NCI-H526 (cell line): ENCODE measurements at regions not wholly inside any gene's neighbourhood (a gene's known extent, or its start where the extent isn't known, plus 50 kb on each side); places are given as distances from the start of the nearest gene placed in this dataset.

Source experiments
- DNase-seq, 2 experiments: peaks; one replicate each; lab custom pipeline; 2025; lab: John Stamatoyannopoulos, UW

DNA sequence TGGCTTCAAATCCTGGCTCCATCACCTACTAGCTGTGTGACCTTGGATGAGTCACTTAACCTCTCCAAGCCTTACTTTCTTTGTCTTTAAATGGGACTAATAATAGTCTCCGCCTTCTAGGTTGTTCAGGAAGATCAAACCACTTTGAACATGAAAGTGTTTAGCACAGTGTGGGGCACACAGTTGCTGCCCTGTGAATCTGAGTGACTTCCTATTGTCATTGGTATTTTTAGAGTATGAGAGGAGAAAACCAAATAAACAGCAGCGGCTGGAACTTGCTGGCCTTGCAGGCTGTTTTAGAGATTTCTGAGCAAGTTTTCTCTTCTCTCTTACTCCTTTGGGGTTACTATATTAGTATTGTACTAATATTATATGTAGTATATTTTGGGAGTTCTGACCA, 120.7 kb upstream of the MYL2 start:
- no peak for DNase-seq

DNA sequence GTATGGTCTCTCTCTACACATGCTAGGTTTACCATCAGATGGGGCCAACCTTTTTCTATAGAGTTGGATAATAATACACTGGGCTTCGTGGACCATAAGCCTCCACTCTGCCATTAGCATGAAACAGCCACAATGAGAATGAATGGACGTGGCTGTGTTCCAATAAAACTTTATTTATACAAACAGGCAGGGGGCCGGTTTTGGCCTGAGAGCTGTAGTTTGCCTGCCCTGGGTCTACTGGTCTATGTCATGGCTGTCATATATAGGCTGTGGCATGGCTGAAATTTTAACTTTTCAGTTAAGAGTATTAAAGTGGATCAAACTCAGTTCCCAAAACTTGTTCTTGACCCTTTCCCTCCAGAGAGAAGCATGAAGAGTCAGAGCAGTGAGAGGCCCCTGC, 120.3 kb upstream of the MYL2 start:
- DNase-seq: no peak

DNA sequence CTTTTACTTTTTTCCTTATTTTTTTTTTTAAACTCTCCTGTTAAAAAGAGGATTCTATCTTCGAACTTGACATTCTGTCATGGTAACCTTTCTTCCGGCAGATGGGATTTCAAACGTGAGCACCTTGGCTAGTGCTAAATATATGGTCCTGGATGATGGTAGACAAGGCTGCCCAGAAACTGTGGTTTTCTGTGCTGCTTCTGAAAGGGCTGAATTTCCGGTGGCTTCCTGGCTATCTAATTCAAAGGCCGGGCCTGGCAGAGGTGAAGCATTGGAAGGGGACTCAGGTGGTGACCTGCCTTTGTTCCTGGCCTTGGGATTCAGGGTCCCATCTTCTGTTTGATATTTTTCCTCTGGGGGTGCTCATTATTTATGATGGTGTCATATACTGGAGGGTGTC, 118.6 kb upstream of the MYL2 start:
- DNase-seq: no peak

DNA sequence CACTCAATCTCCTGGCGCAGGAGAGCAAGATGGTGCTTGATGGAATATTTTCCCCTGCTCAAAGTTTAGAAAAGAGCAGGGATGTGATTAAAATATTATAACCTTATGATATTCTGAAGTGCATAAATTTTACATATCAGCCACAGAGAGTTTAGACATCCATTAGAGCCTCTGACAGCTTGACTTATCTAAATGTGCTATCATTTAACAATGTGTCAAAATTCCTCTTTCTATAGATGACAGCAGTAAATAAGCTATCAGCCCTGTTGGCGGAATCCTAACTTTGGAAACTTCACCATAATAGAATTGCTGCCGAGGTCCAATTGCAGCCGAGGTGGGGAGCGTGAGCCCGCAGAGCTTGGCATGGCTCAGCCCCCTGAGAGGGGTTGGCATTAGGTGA, 117.7 kb upstream of the MYL2 start:
- no peak for DNase-seq

DNA sequence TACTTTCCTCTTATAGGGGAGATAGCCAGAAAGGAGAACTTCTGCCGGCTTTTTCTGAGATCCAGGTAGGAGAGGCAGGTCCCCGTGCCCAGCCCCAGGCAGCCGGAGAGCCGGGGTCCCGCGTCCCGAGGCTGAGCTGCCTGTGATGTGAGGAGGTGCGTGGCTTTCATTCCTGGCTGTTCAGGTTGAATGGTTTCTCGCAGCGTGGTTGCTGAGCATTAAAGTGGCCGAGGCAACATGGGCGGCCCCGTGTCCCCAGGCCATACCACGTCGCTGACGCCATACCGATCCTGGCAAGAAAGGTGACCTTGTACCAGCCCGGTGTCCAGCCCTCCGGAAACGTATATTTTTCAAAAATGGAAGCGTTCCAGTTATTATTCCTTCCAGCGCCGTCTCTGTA, 116.7 kb upstream of the MYL2 start:
- peak; percentile 43 to 63 for DNase-seq

DNA sequence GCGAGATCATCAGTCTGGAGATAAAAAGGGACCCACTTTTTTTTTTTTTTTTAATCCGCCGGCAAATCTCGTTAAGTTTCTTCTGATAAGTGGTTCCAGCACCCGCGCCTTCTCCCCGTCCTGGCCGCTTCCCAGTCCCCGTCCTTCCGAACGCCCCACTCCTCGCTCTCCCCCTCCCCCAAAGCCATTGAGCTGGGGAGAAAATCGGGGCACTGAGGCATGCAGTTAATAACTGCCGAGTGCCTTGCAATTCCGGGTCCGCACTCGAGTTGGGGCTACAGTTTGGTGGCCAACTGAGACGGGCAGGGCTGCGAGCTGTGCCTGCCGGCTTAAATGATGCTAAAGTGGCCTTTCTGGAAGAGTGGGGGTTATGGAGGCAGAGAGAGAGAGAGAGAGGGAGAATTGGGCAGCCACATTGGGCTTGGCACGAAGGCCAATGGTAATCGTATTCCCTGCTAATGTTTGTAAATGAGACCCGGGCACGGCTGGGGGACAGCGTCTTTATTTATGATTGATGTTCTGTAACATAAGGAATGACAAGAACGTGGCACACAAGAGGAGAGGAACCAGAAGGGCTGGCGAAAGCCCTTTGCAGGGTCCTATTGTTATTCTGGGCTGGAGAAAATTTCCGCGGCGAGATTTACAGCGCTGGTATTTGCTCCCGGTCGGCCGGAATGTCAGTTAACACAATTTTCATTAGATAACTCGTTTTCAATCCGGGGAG, 115.4 kb upstream of the MYL2 start:
- DNase-seq: peak; percentile 67 to 80

DNA sequence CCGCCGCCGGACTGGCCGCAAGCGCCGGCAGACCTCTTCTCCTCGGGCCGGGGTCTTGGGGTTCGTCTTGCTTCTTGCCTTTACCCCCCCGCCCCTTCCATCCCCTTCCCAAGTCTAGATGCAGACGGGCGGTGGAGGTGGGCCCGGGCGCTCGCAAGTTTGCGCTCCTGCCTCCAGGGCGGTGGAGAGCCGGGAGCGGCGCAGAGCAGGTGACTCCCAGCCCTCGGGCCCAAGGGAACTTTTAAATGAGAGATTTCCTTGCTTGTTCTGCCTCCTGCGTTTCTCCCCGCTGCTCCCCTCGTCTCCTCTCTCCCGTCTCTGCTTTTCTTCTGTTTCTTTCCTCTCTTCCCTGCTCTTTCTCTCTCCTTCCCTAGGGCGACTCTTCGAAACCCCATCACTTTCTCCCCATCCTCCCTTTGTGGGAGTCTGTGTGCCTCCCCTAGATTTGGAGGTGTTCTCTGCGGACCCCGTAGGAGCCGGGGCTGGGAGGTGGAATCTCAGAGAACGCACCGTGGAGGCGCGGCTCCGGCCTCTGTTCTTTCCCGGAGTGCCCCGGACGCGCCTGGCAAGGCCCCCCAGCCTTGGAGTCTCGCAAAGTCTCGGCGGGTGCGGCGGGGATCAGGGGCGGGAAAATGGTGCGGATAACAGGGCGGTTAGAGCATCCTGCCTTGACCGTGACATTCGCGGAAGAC, 114.7 kb upstream of the MYL2 start:
- DNase-seq: peak; percentile 45 to 89

DNA sequence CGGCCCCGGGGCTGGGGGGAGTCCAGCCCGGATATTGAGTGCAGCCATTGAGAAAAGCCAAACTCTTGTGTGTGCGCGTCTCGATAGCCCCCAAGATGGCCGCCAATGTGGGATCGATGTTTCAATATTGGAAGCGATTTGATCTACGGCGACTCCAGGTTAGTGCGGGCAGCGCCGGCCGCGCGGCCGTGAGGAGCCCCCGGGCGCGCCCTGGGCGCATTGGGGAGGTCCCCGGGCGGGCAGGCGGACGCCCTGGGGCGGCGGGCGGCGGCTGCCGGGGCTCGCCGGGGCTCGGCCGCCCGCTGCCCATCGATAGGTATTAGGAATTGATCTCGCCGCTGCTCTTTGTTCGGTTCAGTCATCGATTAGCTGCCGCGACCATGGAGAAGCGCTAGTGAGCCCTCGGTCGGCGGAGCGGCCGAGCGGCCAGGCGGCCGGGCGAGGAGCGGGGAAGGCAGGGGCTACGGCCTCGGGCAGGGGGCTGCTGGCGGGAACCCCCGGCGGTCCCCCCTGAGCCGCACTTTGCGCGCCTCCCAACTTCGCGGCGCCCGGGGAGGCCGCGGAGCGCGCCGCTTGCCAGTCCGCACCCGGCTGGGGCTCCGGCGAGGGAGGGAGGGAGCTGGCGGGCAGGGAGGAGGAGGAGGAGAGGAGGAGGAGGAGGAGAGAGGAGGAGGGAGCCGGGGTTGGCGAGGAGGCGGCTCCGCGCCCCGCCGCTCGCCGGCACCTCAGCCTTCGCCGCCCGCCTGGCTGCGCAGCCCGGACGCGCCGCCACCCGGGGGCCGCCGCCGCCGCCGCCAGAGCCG, 113.9 kb upstream of the MYL2 start, which contains the start of gene CUX2:
TSS of gene CUX2 (plus strand) at position 83 of the 803 bp plus-strand sequence.
- DNase-seq: peak; percentile 35 to 89

DNA sequence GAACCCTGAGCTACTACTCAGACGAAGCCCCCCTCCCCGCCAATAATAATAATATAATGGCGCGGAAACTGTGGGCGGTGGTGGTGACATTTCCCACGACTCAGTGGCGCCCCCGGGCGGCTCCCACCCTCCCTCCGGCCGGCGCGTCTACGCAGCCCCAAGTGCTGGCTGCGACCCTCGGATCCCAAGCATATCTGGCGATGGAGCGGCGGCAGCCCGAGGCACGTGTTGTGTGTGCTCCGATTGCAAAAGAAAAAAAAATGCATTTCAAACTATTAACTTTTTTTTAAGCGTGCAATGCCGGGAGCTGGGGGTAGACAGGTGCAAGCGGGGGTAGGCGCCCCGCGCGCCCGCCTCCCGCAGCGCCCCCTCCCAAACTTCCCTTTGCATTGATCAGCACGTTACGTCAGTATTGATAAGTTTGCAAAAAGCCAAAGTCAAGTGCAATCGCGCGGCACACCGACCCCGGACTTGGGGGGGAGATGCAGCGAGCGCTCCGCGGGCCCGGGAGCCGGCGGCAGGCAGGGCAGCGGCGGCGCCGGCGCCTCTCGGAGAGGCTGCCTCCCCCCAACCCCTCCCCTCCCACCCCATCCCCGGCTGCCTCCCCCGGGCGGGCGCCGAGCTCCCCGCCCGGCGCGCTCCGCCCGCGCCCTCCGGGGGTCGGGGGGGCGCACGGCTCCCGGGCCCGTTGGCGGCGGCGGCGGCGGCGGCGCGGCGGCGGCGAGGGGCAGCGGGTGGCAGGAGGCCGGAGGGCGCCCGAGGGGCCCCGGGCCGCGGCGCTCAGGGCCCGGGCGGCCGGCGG, 113.1 kb upstream of the MYL2 start:
- peak; percentile 15 to 79 for DNase-seq

DNA sequence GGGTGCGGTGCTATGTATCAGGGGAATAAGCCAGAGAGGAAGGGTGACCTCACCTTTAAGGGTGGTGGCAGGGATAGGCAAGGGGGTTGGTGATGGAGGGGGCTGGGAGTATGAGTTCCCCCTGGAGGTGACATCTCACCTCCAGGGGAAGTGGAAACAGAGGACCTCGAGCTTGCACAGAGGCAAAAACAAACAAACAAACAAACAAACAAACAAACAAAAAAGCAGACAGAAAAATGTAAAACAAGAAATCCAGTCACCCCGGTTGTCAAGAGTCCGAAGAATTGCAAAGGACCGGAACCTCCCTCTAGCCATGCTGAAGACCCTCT, 112.2 kb upstream of the MYL2 start:
- DNase-seq: no peak

DNA sequence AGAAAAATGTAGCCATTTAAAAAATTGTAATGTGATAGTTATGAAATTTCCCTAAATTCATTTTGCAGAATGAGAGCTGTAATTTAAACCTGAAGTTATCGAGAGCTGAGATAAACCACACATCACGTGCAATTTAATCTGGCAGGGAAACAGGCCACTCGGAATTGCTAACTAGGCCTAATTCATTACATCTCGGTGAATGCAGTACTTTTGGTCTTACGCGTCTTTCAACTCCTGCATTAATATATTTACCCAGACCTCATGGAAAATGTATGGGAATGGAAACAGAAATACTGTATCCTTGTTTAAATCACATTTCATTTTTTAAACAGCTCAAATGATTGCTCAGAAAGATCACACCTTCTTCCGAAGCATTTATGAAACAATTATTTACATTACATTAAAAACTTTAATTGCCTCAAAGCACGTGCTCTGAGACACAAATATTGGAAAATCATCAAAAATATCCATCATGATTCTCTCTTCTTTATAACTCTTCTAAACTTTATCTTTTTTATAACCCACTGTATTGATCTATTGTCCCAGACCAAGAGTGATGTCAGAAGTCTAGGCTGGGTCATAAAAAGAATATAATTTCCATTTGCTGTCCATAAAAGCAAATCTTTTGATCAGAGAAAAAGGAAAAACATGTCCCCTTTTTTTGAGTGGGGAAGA, 111.7 kb upstream of the MYL2 start:
- DNase-seq: peak; percentile 37 to 47

DNA sequence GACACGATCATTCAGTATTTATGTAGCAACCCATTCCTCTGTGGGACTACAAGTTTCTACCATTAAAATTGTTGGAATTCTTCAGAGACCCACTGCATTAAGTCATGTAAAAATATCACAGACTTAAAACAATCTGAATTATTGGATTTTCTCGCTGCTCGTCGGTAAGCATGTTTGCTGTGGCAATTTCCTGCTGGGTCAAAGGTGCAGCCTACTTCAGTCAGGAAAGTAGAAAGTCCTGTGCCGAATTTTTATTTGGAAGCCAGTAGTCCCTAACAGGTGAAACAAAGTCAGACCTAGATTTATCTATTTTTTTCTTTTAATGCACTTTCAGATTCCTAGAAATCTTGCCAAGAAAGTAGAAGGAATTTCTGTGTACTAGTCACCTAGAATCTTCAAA, 110.4 kb upstream of the MYL2 start:
- DNase-seq: no peak

DNA sequence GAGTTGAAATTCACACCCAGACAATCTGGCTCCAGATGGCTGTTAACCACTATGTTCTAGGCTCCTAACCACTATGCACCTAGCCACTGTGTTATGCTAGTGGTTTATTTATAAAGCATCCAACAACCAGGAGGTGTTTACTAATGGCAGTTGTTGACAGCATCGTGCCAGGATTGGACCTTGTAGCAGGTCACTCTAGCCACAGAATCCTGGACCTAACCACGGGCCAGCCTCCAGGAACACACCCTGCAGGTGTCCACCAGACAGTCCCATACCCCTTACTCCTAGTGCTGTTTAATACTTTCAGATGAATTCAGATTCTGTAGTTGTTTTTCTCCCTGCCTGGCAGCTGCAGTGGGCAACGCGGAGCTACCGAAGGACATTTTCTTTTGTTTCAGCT, 109.4 kb upstream of the MYL2 start:
- DNase-seq: no peak

DNA sequence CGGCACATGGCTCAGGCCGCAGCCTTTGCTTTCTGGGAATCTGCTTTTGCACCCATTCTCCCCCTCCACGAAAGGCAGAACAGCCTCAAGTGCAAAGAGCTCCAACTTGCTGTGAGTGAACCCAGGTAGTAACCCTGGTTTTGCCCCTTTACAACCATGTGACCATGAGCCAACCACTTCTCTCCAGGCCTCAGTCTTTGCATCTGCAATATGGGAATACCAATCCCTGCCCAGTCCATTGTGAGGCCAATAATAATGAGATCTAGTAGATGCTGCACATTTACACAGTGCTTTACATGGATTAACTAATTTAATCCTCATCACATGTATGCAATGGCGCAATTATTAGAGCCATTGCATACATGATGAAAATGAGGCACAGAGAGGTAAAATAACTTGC, 108.9 kb upstream of the MYL2 start:
- DNase-seq: no peak

DNA sequence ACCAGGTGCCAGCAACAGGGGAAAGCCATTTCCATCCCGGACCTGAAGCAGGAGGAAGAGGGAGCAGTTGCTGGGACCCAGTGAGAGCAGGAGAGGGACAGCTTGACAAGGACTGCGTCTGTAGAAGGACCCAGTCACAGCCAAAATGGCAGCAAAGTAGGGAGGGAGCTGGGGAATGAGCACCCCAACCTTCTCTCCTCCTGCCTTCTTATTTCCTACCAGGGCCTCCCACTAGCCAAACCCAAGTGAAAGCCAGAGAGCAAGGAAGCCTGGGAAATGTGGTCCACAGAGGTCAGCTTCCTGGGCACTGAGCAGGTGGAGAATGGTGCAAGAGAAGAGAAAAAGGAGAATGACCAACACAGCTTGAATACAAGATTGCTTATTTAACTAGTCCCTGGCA, 108.5 kb upstream of the MYL2 start:
- no peak for DNase-seq

DNA sequence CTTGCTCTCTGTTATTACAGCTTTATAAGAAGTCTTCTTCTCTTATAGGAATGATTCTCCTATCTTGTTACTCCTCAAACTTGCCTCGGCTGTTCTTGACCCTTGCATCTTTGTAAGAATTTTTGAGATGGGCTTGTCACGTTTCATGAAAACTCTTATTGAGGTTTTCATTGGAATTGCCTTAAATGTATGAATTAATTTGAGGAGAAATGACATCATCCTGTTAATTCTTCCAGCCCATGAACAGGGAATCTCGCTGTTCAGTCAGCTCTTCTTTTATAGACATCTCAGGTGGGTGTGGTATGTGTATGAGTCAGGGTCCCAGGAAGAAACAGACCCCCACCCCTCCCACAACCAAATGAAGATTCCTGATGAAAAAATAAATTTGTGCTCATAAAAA, 107.1 kb upstream of the MYL2 start:
- DNase-seq: no peak

DNA sequence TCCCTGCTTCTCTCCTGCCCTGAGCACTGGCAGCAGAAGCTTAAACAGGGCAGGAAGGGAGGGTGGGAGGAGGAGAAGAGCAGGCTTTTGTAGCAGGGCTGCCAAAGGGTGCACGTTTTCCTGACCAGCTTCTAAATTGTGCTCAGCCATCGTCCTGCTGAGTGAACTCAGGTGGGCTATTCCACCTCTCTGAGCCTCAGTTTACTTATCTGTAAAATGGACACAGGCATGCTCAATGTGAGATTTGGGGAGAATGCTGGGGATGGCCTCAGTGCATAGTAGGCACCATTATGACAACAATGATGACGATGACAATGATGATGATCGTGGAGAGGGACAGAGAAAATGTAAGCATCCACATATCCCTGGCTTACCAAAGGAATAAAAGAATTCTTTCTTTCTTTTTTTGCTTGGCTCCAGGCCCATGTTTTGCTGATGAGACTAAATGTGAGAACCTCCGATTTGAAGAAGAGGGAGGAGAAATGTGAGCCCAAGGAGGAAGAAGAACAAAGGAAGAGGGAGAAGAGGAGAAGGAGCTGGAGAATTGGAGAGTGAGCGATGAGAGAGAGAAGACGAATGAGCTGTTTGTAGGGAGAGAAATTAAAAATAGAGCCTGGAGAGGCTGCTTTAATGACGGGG, 105.5 kb upstream of the MYL2 start:
- no peak for DNase-seq

DNA sequence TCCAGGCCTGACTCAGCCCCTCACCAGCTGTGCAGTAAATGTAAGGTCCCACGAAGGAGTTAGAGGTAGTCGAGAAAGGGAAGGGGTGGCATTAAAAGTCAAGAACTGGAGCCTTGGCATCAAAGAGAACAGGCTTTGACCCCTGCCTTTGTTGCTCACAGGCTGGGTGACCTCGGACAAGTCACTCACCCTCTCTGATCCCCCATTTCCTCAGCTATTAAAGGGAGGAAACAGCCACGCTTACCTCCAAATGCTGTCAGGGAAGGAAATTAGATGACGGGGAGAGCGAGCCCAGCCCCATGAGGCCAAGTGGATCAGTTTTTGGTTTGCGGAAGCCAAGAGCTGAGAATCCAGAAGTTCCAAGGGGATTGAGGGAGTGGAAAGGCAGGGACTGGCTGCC, 104.9 kb upstream of the MYL2 start:
- DNase-seq: no peak

DNA sequence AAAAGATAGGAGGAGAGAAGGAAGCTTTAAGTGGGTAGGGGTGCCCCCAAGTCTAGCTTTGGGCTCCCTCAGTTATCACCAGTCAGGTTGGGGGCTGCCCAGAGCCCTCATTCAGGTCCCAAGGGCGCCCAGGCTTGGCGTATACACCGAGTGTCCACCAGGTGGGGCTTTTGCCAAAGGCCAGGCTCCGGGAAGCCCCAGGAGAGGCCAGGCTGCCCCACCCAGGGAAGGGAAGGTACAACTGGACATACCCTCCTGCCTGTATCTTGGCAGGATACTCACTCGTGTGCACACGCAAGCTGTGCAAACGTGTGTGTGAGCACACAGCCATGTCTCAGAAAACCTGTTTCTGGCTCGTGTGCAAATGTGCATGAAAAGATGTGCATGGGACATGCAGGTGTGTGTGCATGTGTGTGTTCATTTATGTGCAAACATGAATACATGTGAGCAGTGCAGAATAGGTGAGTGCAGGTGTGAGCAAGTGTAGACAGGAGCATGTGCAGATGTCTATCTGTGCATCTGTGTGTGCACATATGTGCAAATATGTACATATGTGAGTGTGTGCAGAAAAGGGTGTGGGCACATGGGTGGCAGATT, 103.9 kb upstream of the MYL2 start:
- peak; percentile 30 to 83 for DNase-seq

DNA sequence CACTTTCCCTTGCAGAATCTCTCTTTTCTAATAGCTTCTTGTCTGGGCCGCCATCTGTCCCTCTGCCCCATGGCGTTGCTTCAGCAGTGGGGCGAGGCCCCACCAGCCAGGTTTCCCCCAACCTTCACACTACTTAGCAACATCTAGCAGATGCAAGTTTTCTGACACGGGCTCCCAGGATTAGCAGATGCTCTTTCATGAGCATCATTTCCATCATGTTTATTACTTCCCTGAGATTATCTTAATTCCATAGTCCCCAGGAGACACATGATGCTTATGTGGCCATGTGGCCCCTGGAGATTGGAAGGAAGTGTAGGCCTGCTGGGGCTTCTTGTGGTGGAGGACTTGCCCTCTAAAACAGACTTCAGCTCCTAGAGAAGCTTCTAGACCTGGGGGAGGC, 102.0 kb upstream of the MYL2 start:
- DNase-seq: no peak

DNA sequence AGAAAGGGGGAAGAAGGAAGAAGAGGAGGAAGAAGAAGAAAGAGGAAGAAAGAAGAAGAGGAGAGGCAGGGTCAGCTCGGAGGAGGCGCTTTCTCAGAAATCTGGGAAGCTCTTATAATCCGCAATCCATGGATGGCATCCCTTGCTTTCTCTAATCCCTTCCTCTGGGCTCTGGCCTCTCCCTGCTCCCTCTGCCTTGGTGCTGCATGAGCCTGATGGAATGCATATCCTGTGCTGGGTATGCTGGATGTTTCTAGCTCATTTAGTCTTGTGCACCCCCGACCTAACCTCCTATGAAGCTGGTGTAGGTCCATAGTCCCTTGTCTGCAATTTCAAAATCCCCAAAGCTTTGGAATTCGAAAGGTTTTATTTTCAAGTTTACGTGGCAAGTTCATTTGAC, 94.2 kb upstream of the MYL2 start:
- no peak for DNase-seq
